Mammary epithelial cell (primary cell): ENCODE measurements at regions not wholly inside any gene's neighbourhood (a gene's known extent, or its start where the extent isn't known, plus 50 kb on each side); places are given as distances from the start of the nearest gene placed in this dataset.

ENCODE experiments used
- EZH2 ChIP-seq: IDR thresholded peaks from 2 replicates; pipeline ENCODE4 v1.6.1; 2012; ENCODE audit warnings: low read length, inconsistent platforms, borderline replicate concordance
- TF ChIP-seq, protein P1 (sequence below), 2 donors: IDR thresholded peaks in 1 of 2; conservative IDR thresholded peaks in 1 of 2; 2 replicates each; pipeline ENCODE4 v1.5.1; 2011 to 2012; ENCODE audit warnings: inconsistent platforms in 2 of 2, low read length in 2 of 2, mild to moderate bottlenecking in 2 of 2, control low read depth in 1 of 2, low read depth in 1 of 2; ENCODE audit not compliant: insufficient read depth in 1 of 2; ENCODE audit errors: extremely low read depth in 1 of 2

DNA sequence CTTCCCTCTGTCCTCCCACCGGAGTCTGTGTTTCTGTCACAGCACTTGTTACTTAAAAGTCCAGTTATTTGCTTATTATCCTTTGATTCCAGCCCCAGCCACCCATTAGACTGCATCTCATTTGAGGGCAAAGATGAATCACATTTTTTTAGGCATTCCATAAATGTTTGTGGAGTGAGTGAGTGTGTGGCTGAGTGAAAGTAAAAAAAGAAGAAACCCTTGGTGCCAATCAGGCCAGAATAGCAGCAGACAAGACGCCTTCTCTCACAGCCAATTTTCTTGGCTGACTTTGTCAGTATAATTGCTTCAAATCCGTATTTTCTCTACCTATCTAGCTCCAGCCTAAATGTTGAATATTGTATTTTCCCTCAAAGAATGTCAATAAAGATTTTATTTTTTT, 613.0 kb upstream of the WWC1 start:
- TF ChIP-seq, protein P1, sequence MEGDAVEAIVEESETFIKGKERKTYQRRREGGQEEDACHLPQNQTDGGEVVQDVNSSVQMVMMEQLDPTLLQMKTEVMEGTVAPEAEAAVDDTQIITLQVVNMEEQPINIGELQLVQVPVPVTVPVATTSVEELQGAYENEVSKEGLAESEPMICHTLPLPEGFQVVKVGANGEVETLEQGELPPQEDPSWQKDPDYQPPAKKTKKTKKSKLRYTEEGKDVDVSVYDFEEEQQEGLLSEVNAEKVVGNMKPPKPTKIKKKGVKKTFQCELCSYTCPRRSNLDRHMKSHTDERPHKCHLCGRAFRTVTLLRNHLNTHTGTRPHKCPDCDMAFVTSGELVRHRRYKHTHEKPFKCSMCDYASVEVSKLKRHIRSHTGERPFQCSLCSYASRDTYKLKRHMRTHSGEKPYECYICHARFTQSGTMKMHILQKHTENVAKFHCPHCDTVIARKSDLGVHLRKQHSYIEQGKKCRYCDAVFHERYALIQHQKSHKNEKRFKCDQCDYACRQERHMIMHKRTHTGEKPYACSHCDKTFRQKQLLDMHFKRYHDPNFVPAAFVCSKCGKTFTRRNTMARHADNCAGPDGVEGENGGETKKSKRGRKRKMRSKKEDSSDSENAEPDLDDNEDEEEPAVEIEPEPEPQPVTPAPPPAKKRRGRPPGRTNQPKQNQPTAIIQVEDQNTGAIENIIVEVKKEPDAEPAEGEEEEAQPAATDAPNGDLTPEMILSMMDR (conservative IDR thresholded peaks at IDR 0.05 in 1 of 2, IDR thresholded peaks at IDR 0.05 in 1 of 2; ENCODE audit: extremely low read depth in 1 of 2, insufficient read depth in 1 of 2, low read depth in 1 of 2, low read length in 2 of 2) = no peak
- TF ChIP-seq EZH2 = no peak
